HG03460 (cell line): ENCODE measurements at regions not wholly inside any gene's neighbourhood (a gene's known extent, or its start where the extent isn't known, plus 50 kb on each side); places are given as distances from the start of the nearest gene placed in this dataset.
"Not testable (repeated sequence)": the region's sequence is repeated elsewhere in the genome, so short reads cannot be mapped to it uniquely, and the experiment has no call there.

ENCODE experiments used
- ATAC-seq: cut with Tn5 transposase; IDR thresholded peaks from one replicate; pipeline ENCODE4 v1.9.1; 2021; ENCODE audit not compliant: unreplicated experiment

- ATAC-seq, result no peak
Observed at GRCh38 chr21:28216976-28217523, 775.6 kb downstream of the LTN1 start.

- no peak for ATAC-seq
Observed at GRCh38 chr21:28215214-28215954, 777.3 kb downstream of the LTN1 start.

GRCh38 chr21:28214786-28215185, 777.9 kb downstream of the LTN1 start:
- no peak for ATAC-seq

- ATAC-seq, result no peak
Observed at GRCh38 chr21:28213261-28213660, 779.4 kb downstream of the LTN1 start.

- no peak for ATAC-seq
Observed at GRCh38 chr21:28212061-28212460, 780.6 kb downstream of the LTN1 start.

GRCh38 chr21:28207436-28208173, 785.1 kb downstream of the LTN1 start:
- no peak for ATAC-seq

- no peak for ATAC-seq
Observed at GRCh38 chr21:28200726-28201125, 792.0 kb downstream of the LTN1 start.

- no peak for ATAC-seq
Observed at GRCh38 chr21:28196981-28197380, 795.7 kb downstream of the LTN1 start.

GRCh38 chr21:28193189-28193588, 799.5 kb downstream of the LTN1 start:
- no peak for ATAC-seq

GRCh38 chr21:28186604-28187003, 806.1 kb downstream of the LTN1 start:
- no peak for ATAC-seq

- ATAC-seq, result no peak
Observed at GRCh38 chr21:28181730-28182129, 810.9 kb downstream of the LTN1 start.

- ATAC-seq, result no peak
Observed at GRCh38 chr21:28179136-28179535, 813.5 kb downstream of the LTN1 start.

- no peak for ATAC-seq
Observed at GRCh38 chr21:28177124-28177523, 815.6 kb downstream of the LTN1 start.

GRCh38 chr21:28174701-28175100, 818.0 kb downstream of the LTN1 start:
- ATAC-seq, result no peak

GRCh38 chr21:28174006-28174405, 818.7 kb downstream of the LTN1 start:
- ATAC-seq, result no peak

- no peak for ATAC-seq
Observed at GRCh38 chr21:28172376-28172775, 820.3 kb downstream of the LTN1 start.

GRCh38 chr21:28167366-28167765, 825.3 kb downstream of the LTN1 start:
- ATAC-seq, result no peak

GRCh38 chr21:28164519-28164918, 828.2 kb downstream of the LTN1 start:
- not testable (repeated sequence) for ATAC-seq

- not testable (repeated sequence) for ATAC-seq
Observed at GRCh38 chr21:28162052-28162451, 830.6 kb downstream of the LTN1 start.

- no peak for ATAC-seq
Observed at GRCh38 chr21:28160378-28160777, 832.3 kb downstream of the LTN1 start.

GRCh38 chr21:28159396-28159795, 833.3 kb downstream of the LTN1 start:
- ATAC-seq, result no peak

GRCh38 chr21:28156590-28156989, 836.1 kb downstream of the LTN1 start:
- no peak for ATAC-seq
